ENCODE measurements at regions not wholly inside any gene's neighbourhood (a gene's known extent, or its start where the extent isn't known, plus 50 kb on each side); places are given as distances from the start of the nearest gene placed in this dataset.

DNA sequence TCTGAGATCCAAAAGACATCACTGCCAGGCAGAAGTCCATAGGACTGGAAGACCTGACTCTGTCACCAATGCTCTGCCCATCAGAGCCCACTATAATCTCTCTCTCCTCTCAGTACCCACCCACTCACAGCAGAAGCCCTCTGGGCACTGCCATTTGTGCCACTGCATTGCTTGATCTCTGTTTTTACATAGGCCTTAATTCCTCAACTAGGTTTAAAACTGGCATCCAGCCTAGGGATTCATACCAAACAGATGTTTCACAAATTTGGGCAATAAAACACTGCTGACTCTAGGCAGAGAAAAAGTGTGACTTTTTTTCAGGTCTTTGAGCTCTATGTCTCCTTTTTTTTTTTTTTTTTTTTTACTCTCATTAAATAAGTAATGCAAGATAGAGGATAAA lies 91.1 kb upstream of the RANBP3L start:
- TF ChIP-seq CTCF (IDR thresholded peaks at IDR 0.05) (no peak), POLR2A (IDR thresholded peaks at IDR 0.05) (no peak)

Data from thyroid gland (tissue), 4 donors.